ENCODE measurements at regions not wholly inside any gene's neighbourhood (a gene's known extent, or its start where the extent isn't known, plus 50 kb on each side); places are given as distances from the start of the nearest gene placed in this dataset.

GRCh38 chrX:39904816-39905537 is 192.8 kb downstream of the BCOR start:
- no peaks in the 10 kb centered on the region for H3K36me3 ChIP-seq (ENCODE audit: control insufficient read depth, insufficient read depth, low read length)
- no peaks in the 10 kb centered on the region for H3K9me3 ChIP-seq (ENCODE audit: control insufficient read depth in 2 of 2, low read length in 2 of 2)
- ATAC-seq (ENCODE audit: low read depth in 2 of 2) (no peak), DNase-seq (no peak)
- no peak overlapping the region for H3K27ac Mint-ChIP-seq
- no peak overlapping the region for H3K27ac ChIP-seq (ENCODE audit: insufficient read depth, low read length, poor library complexity, severe bottlenecking)
- H3K4me3 Mint-ChIP-seq: no peak overlapping the region
- H3K4me1 Mint-ChIP-seq: no peaks in the 10 kb centered on the region
- H3K27me3 ChIP-seq (ENCODE audit: control insufficient read depth, insufficient read depth, low read length): no peaks in the 10 kb centered on the region
- H3K9me3 Mint-ChIP-seq: peaks cover 0 to 2% (median 0%) of the 10 kb centered on the region in 7 donors
- H3K36me3 Mint-ChIP-seq: no peaks in the 10 kb centered on the region
- no peaks in the 10 kb centered on the region for H3K4me1 ChIP-seq (ENCODE audit: control insufficient read depth, insufficient read depth, low read length, poor library complexity, severe bottlenecking)
- no peaks in the 10 kb centered on the region for H3K27me3 Mint-ChIP-seq
- H3K4me3 ChIP-seq (ENCODE audit: low read depth, low read length): no peak overlapping the region

- Histone ChIP-seq H3K4me3 (ENCODE audit: low read depth, low read length) (no peak overlapping the region), H3K27me3 (ENCODE audit: control insufficient read depth, insufficient read depth, low read length) (no peaks in the 10 kb centered on the region), H3K4me1 (ENCODE audit: control insufficient read depth, insufficient read depth, low read length, poor library complexity, severe bottlenecking) (no peaks in the 10 kb centered on the region), H3K27ac (ENCODE audit: insufficient read depth, low read length, poor library complexity, severe bottlenecking) (no peak overlapping the region), H3K9me3 (ENCODE audit: control insufficient read depth in 2 of 2, low read length in 2 of 2) (no peaks in the 10 kb centered on the region), H3K36me3 (ENCODE audit: control insufficient read depth, insufficient read depth, low read length) (no peaks in the 10 kb centered on the region)
- no peak for DNase-seq
- Mint-ChIP-seq H3K27me3 (no peaks in the 10 kb centered on the region), H3K9me3 (peaks cover 0 to 2% (median 0%) of the 10 kb centered on the region in 7 donors), H3K27ac (no peak overlapping the region), H3K36me3 (no peaks in the 10 kb centered on the region), H3K4me1 (no peaks in the 10 kb centered on the region), H3K4me3 (no peak overlapping the region)
- no peak for ATAC-seq (ENCODE audit: low read depth in 2 of 2)
Observed at GRCh38 chrX:39905538-39905891, 192.2 kb downstream of the BCOR start.

- H3K36me3 ChIP-seq (ENCODE audit: control insufficient read depth, insufficient read depth, low read length): no peaks in the 10 kb centered on the region
- Mint-ChIP-seq H3K4me1 (no peaks in the 10 kb centered on the region), H3K9me3 (peaks cover 0 to 2% (median 0%) of the 10 kb centered on the region in 7 donors), H3K4me3 (no peak overlapping the region), H3K36me3 (no peaks in the 10 kb centered on the region), H3K27ac (no peak overlapping the region), H3K27me3 (no peaks in the 10 kb centered on the region)
- H3K4me1 ChIP-seq (ENCODE audit: control insufficient read depth, insufficient read depth, low read length, poor library complexity, severe bottlenecking): no peaks in the 10 kb centered on the region
- no peaks in the 10 kb centered on the region for H3K9me3 ChIP-seq (ENCODE audit: control insufficient read depth in 2 of 2, low read length in 2 of 2)
- no peak for ATAC-seq (ENCODE audit: low read depth in 2 of 2)
- DNase-seq: no peak
- no peaks in the 10 kb centered on the region for H3K27me3 ChIP-seq (ENCODE audit: control insufficient read depth, insufficient read depth, low read length)
- H3K27ac ChIP-seq (ENCODE audit: insufficient read depth, low read length, poor library complexity, severe bottlenecking): no peak overlapping the region
- H3K4me3 ChIP-seq (ENCODE audit: low read depth, low read length): no peak overlapping the region
Observed at GRCh38 chrX:39905946-39906345, 191.8 kb downstream of the BCOR start.

- H3K9me3 Mint-ChIP-seq: peaks cover 0 to 2% (median 0%) of the 10 kb centered on the region in 7 donors
Observed at GRCh38 chrX:39907964-39908661, 189.6 kb downstream of the BCOR start.

GRCh38 chrX:39909996-39910395 is 187.8 kb downstream of the BCOR start:
- H3K4me1 ChIP-seq (ENCODE audit: control insufficient read depth, insufficient read depth, low read length, poor library complexity, severe bottlenecking): no peaks in the 10 kb centered on the region
- no peaks in the 10 kb centered on the region for H3K27me3 Mint-ChIP-seq
- no peaks in the 10 kb centered on the region for H3K4me1 Mint-ChIP-seq
- H3K27ac Mint-ChIP-seq: peak overlapping the region in 1 of 3 donors; percentile 61
- no peaks in the 10 kb centered on the region for H3K36me3 ChIP-seq (ENCODE audit: control insufficient read depth, insufficient read depth, low read length)
- H3K27me3 ChIP-seq (ENCODE audit: control insufficient read depth, insufficient read depth, low read length): no peaks in the 10 kb centered on the region
- H3K4me3 Mint-ChIP-seq: no peak overlapping the region
- H3K4me3 ChIP-seq (ENCODE audit: low read depth, low read length): no peak overlapping the region
- no peaks in the 10 kb centered on the region for H3K36me3 Mint-ChIP-seq
- H3K27ac ChIP-seq (ENCODE audit: insufficient read depth, low read length, poor library complexity, severe bottlenecking): no peak overlapping the region
- ATAC-seq (ENCODE audit: low read depth in 2 of 2) (no peak), DNase-seq (no peak)
- H3K9me3 Mint-ChIP-seq: peaks cover 0 to 2% (median 0%) of the 10 kb centered on the region in 7 donors
- no peaks in the 10 kb centered on the region for H3K9me3 ChIP-seq (ENCODE audit: control insufficient read depth in 2 of 2, low read length in 2 of 2)

More at GRCh38 chrX:39907964-39908661, 189.6 kb downstream of the BCOR start:
- no peaks in the 10 kb centered on the region for H3K4me1 Mint-ChIP-seq
- DNase-seq (no peak), ATAC-seq (ENCODE audit: low read depth in 2 of 2) (no peak)
- no peaks in the 10 kb centered on the region for H3K27me3 Mint-ChIP-seq
- H3K36me3 ChIP-seq (ENCODE audit: control insufficient read depth, insufficient read depth, low read length): no peaks in the 10 kb centered on the region
- no peak overlapping the region for H3K4me3 ChIP-seq (ENCODE audit: low read depth, low read length)
- no peak overlapping the region for H3K27ac ChIP-seq (ENCODE audit: insufficient read depth, low read length, poor library complexity, severe bottlenecking)
- H3K4me1 ChIP-seq (ENCODE audit: control insufficient read depth, insufficient read depth, low read length, poor library complexity, severe bottlenecking): no peaks in the 10 kb centered on the region
- H3K36me3 Mint-ChIP-seq: no peaks in the 10 kb centered on the region
- no peaks in the 10 kb centered on the region for H3K27me3 ChIP-seq (ENCODE audit: control insufficient read depth, insufficient read depth, low read length)
- no peak overlapping the region for H3K4me3 Mint-ChIP-seq
- H3K27ac Mint-ChIP-seq: peak overlapping the region in 1 of 3 donors; percentile 16
- H3K9me3 ChIP-seq (ENCODE audit: control insufficient read depth in 2 of 2, low read length in 2 of 2): no peaks in the 10 kb centered on the region

- Histone ChIP-seq H3K36me3 (ENCODE audit: control insufficient read depth, insufficient read depth, low read length) (no peaks in the 10 kb centered on the region), H3K4me1 (ENCODE audit: control insufficient read depth, insufficient read depth, low read length, poor library complexity, severe bottlenecking) (no peaks in the 10 kb centered on the region), H3K9me3 (ENCODE audit: control insufficient read depth in 2 of 2, low read length in 2 of 2) (no peaks in the 10 kb centered on the region), H3K4me3 (ENCODE audit: low read depth, low read length) (no peak overlapping the region), H3K27me3 (ENCODE audit: control insufficient read depth, insufficient read depth, low read length) (no peaks in the 10 kb centered on the region), H3K27ac (ENCODE audit: insufficient read depth, low read length, poor library complexity, severe bottlenecking) (no peak overlapping the region)
- Mint-ChIP-seq H3K27ac (no peak overlapping the region), H3K9me3 (peaks cover 0 to 2% (median 0%) of the 10 kb centered on the region in 7 donors), H3K4me3 (no peak overlapping the region), H3K4me1 (no peaks in the 10 kb centered on the region), H3K36me3 (no peaks in the 10 kb centered on the region), H3K27me3 (no peaks in the 10 kb centered on the region)
- DNase-seq (no peak), ATAC-seq (ENCODE audit: low read depth in 2 of 2) (no peak)
Observed at GRCh38 chrX:39910651-39911050, 187.1 kb downstream of the BCOR start.

- H3K36me3 Mint-ChIP-seq: no peaks in the 10 kb centered on the region
- ATAC-seq (ENCODE audit: low read depth in 2 of 2) (no peak), DNase-seq (no peak)
- no peak overlapping the region for H3K4me3 ChIP-seq (ENCODE audit: low read depth, low read length)
- no peaks in the 10 kb centered on the region for H3K27me3 ChIP-seq (ENCODE audit: control insufficient read depth, insufficient read depth, low read length)
- no peak overlapping the region for H3K27ac ChIP-seq (ENCODE audit: insufficient read depth, low read length, poor library complexity, severe bottlenecking)
- peaks cover 0 to 2% (median 0%) of the 10 kb centered on the region in 7 donors for H3K9me3 Mint-ChIP-seq
- no peak overlapping the region for H3K4me3 Mint-ChIP-seq
- H3K36me3 ChIP-seq (ENCODE audit: control insufficient read depth, insufficient read depth, low read length): no peaks in the 10 kb centered on the region
- H3K27ac Mint-ChIP-seq: no peak overlapping the region
- no peaks in the 10 kb centered on the region for H3K9me3 ChIP-seq (ENCODE audit: control insufficient read depth in 2 of 2, low read length in 2 of 2)
- no peaks in the 10 kb centered on the region for H3K4me1 Mint-ChIP-seq
- no peaks in the 10 kb centered on the region for H3K4me1 ChIP-seq (ENCODE audit: control insufficient read depth, insufficient read depth, low read length, poor library complexity, severe bottlenecking)
- H3K27me3 Mint-ChIP-seq: no peaks in the 10 kb centered on the region
Observed at GRCh38 chrX:39911278-39911897, 186.4 kb downstream of the BCOR start.

Data from CD4-positive, CD25-positive, alpha-beta regulatory T cell (primary cell).